ENCODE measurements at regions not wholly inside any gene's neighbourhood (a gene's known extent, or its start where the extent isn't known, plus 50 kb on each side); places are given as distances from the start of the nearest gene placed in this dataset.

- no peak for TF ChIP-seq TAF1 (IDR thresholded peaks at IDR 0.05; ENCODE audit: borderline replicate concordance, insufficient read depth, low read length)
Observed at GRCh38 chr6:100322886-100323285, 141.8 kb downstream of the SIM1 start.

DNA sequence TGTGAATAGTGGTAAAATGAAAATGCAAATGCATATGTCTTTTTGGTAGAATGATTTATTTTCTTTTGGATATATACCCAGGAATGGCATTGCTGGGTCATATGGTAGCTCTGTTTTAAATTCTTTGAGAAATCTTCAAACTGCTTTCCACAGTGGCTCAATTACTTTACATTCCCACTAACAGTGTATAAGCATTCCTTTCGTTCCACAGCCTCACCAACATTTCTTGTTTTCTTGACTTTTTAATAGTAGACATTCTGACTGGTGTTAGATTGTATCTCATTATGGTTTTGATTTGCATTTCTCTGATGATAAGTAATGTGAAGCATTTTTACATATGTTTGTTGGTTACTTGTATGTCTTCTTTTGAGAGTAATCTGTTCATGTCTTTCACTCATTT lies 144.0 kb downstream of the SIM1 start:
- TF ChIP-seq FOXP2 (optimal IDR thresholded peaks at IDR 0.05; ENCODE audit: borderline replicate concordance, extremely low read depth, extremely low read length, insufficient read depth) (no peak), POLR2AphosphoS5 (IDR thresholded peaks at IDR 0.05; ENCODE audit: low read depth, low read length) (no peak), TAF1 (IDR thresholded peaks at IDR 0.05; ENCODE audit: borderline replicate concordance, insufficient read depth, low read length) (no peak), SIN3A (IDR thresholded peaks at IDR 0.05; ENCODE audit: borderline replicate concordance, insufficient read depth, low read length) (no peak), REST (IDR thresholded peaks at IDR 0.05; ENCODE audit: insufficient read depth in 1 of 2, low read depth in 2 of 2, low read length in 2 of 2) (no peak)

- TF ChIP-seq SIN3A (IDR thresholded peaks at IDR 0.05; ENCODE audit: borderline replicate concordance, insufficient read depth, low read length) (no peak), REST (IDR thresholded peaks at IDR 0.05; ENCODE audit: insufficient read depth in 1 of 2, low read depth in 2 of 2, low read length in 2 of 2) (no peak), POLR2AphosphoS5 (IDR thresholded peaks at IDR 0.05; ENCODE audit: low read depth, low read length) (no peak), FOXP2 (optimal IDR thresholded peaks at IDR 0.05; ENCODE audit: borderline replicate concordance, extremely low read depth, extremely low read length, insufficient read depth) (no peak), TAF1 (IDR thresholded peaks at IDR 0.05; ENCODE audit: borderline replicate concordance, insufficient read depth, low read length) (no peak)
Observed at GRCh38 chr6:100317031-100317430, 147.7 kb downstream of the SIM1 start.

- TF ChIP-seq FOXP2 (optimal IDR thresholded peaks at IDR 0.05; ENCODE audit: borderline replicate concordance, extremely low read depth, extremely low read length, insufficient read depth): no peak
- TF ChIP-seq TAF1 (IDR thresholded peaks at IDR 0.05; ENCODE audit: borderline replicate concordance, insufficient read depth, low read length): no peak
- TF ChIP-seq SIN3A (IDR thresholded peaks at IDR 0.05; ENCODE audit: borderline replicate concordance, insufficient read depth, low read length): no peak
- no peak for TF ChIP-seq POLR2AphosphoS5 (IDR thresholded peaks at IDR 0.05; ENCODE audit: low read depth, low read length)
- TF ChIP-seq REST (IDR thresholded peaks at IDR 0.05; ENCODE audit: insufficient read depth in 1 of 2, low read depth in 2 of 2, low read length in 2 of 2): no peak
Observed at GRCh38 chr6:100314186-100314585, 150.5 kb downstream of the SIM1 start.

DNA sequence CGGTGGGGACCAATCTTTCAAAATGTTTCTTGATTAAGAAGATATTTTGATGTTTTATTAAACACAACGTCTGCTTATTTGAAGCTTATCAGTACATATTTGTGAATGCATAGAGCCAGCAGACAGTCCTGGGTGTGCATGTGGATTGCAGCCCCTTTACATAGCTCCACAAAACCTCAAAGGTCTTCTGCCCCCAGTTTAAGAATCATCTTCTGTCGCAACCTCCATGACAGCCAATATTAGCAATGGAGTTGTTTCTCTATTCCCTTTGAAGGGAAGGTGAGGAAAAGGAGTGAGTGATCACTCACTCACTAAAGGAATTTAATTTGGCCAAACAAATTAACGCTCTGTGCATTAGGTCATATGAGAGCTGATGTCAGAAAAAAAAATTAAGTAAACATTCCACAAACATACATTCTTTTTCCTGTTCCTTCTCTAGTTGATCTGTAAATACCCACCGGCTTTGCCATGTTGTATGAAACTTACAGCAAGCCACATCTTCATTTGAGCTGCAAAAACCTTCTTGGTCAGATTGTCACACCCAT lies 152.9 kb downstream of the SIM1 start:
- TF ChIP-seq FOXP2 (optimal IDR thresholded peaks at IDR 0.05; ENCODE audit: borderline replicate concordance, extremely low read depth, extremely low read length, insufficient read depth) (no peak), SIN3A (IDR thresholded peaks at IDR 0.05; ENCODE audit: borderline replicate concordance, insufficient read depth, low read length) (no peak), TAF1 (IDR thresholded peaks at IDR 0.05; ENCODE audit: borderline replicate concordance, insufficient read depth, low read length) (no peak)

GRCh38 chr6:100309174-100309573 lies 155.5 kb downstream of the SIM1 start:
- no peak for TF ChIP-seq TAF1 (IDR thresholded peaks at IDR 0.05; ENCODE audit: borderline replicate concordance, insufficient read depth, low read length)
- no peak for TF ChIP-seq REST (IDR thresholded peaks at IDR 0.05; ENCODE audit: insufficient read depth in 1 of 2, low read depth in 2 of 2, low read length in 2 of 2)
- no peak for TF ChIP-seq FOXP2 (optimal IDR thresholded peaks at IDR 0.05; ENCODE audit: borderline replicate concordance, extremely low read depth, extremely low read length, insufficient read depth)
- no peak for TF ChIP-seq POLR2AphosphoS5 (IDR thresholded peaks at IDR 0.05; ENCODE audit: low read depth, low read length)
- no peak for TF ChIP-seq SIN3A (IDR thresholded peaks at IDR 0.05; ENCODE audit: borderline replicate concordance, insufficient read depth, low read length)
